ENCODE measurements at regions not wholly inside any gene's neighbourhood (a gene's known extent, or its start where the extent isn't known, plus 50 kb on each side); places are given as distances from the start of the nearest gene placed in this dataset.
"Not testable (repeated sequence)": the region's sequence is repeated elsewhere in the genome, so short reads cannot be mapped to it uniquely, and the experiment has no call there.

GRCh38 chr2:200174433-200175216 is 131.9 kb upstream of the SPATS2L start:
- no peak for DNase-seq

- DNase-seq: peak in 1 of 2 donors; percentile 50
These were observed 128.3 kb upstream of the SPATS2L start for GRCh38 chr2:200177971-200178911.

GRCh38 chr2:200179151-200179550 is 127.3 kb upstream of the SPATS2L start:
- no peak for DNase-seq

DNA sequence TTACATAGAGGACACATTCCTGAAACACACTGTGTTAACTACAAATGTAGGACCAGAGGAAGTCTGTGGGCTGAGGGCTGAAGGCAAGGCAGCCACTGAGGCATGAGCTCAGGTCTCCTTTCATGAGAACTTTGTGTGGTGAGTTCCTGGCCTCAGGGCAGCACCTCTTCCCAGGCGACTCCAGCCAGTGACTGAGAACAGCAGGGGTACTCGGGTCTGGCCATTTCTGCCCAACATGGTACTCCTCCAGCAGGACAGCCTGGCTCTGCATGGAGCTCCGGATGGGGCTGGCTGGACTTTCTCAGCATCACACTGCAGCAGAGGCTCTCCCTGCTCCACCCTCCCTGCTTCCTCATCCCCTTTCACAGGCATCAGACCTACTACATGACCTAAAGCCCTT is 125.5 kb upstream of the SPATS2L start:
- no peak for DNase-seq

- DNase-seq: no peak
These were observed 124.7 kb upstream of the SPATS2L start for GRCh38 chr2:200181755-200182154.

DNA sequence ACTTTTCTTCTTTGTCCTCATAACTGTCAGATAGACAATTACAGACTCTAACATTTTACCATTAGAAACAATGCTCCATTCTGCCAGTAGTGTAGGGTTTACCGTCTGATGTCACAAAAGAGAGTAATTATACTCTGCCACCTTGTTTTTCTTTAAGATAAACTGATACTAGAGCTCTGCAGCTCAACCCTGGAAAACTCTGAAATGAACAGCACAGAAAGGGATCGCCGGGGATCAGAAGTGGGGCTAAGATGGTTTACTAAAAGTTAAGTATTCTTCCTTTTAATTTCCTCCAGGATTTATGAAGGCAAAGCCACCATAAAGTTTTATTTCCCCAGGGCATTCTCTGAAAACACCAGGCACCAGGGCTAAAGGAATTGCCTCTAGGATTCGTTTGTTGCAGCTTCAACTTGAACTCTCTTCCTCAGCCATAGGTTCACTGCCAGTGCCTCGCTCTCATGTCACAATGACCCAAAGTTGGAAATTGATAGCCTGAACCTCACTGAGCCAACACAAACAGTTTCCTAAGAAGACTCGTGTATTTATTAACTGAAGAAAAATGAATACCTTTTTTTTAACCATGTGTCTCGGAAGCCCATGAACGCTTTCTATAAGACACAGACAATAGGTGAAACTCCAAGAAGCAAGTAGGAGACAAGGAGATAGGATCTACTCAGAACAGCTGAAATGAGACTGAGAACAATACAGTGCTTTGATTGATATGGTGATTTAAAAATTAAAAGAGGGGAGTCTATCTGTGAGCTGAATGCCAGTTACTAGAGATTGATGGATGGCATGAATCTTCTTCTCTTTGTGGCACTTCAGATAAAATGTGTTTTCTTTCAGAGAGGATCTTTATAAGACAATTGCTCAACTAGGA is 121.5 kb upstream of the SPATS2L start:
- DNase-seq: no peak

- no peak for DNase-seq
These were observed 120.9 kb upstream of the SPATS2L start for GRCh38 chr2:200185628-200186000.

- DNase-seq: no peak
These were observed 120.5 kb upstream of the SPATS2L start for GRCh38 chr2:200186002-200186401.

- DNase-seq: no peak
These were observed 117.6 kb upstream of the SPATS2L start for GRCh38 chr2:200188876-200189275.

GRCh38 chr2:200189964-200190363 is 116.5 kb upstream of the SPATS2L start:
- no peak for DNase-seq

- no peak for DNase-seq
These were observed 113.2 kb upstream of the SPATS2L start for GRCh38 chr2:200193331-200193730.

DNA sequence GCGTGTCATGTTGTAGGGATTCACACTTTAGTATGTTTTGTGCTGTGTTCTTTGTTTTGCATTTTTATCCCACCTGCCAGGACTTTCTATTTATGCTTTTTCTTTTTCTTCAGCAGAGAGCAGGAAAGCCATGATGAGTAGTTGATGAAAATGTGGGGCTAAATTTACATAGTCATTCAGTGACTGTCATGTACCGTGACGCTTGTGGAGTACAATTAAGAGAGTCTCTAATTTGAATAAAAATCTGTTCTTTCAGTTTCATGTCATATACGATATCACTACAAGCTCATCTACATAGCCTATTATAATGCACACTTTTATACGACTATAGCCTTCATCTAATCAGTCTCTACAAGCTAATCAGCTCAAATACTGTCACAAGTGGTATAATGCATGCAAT is 112.7 kb upstream of the SPATS2L start:
- DNase-seq: no peak

DNA sequence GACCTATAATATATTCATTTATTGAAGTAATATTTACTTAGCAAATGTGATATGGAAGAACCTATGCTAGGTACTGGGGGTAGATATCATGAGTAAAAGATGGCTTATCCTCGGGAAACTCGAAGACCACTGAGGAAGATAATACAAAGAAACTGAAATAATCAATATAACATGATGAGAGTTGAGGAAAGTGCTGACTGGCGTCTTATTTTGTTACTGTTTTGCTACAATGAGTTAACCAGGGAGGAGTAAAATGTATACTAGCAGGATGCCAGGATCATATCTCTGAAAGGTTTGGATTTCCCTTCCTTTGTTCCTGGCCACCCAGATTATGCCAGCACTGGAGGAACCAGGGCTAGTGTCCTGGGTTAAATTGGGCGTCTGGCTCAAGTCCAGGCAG is 111.7 kb upstream of the SPATS2L start:
- no peak for DNase-seq

- peak in 1 of 2 donors; percentile 22 for DNase-seq
These were observed 107.5 kb upstream of the SPATS2L start for GRCh38 chr2:200199005-200199404.

- no peak for DNase-seq
These were observed 106.8 kb upstream of the SPATS2L start for GRCh38 chr2:200199576-200200263.

- not testable (repeated sequence) for DNase-seq
These were observed 104.7 kb upstream of the SPATS2L start for GRCh38 chr2:200201839-200202238.

GRCh38 chr2:200203381-200203827 is 103.1 kb upstream of the SPATS2L start:
- DNase-seq: no peak

GRCh38 chr2:200208041-200208440 is 98.5 kb upstream of the SPATS2L start:
- no peak for DNase-seq

DNA sequence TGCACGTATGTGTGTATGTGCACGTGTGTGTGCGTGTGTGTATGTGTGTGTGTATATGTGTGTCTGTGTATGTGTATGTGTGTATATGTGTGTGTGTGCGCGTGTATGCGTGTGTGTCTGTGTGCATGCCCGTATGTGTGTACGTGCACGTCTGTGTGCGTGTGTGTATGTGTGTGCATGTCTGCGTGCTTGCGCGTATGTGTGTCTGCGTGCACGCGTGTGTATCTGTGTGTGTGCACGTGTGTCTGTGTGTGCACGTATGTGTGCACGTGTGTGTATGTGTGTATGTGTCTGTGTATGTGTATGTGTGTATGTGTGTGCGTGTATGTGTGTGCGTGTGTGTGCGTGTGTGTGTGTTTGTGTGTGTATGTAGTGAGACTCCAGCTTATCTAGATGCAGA is 97.5 kb upstream of the SPATS2L start:
- no peak for DNase-seq

GRCh38 chr2:200211643-200212042 is 94.8 kb upstream of the SPATS2L start:
- no peak for DNase-seq

DNA sequence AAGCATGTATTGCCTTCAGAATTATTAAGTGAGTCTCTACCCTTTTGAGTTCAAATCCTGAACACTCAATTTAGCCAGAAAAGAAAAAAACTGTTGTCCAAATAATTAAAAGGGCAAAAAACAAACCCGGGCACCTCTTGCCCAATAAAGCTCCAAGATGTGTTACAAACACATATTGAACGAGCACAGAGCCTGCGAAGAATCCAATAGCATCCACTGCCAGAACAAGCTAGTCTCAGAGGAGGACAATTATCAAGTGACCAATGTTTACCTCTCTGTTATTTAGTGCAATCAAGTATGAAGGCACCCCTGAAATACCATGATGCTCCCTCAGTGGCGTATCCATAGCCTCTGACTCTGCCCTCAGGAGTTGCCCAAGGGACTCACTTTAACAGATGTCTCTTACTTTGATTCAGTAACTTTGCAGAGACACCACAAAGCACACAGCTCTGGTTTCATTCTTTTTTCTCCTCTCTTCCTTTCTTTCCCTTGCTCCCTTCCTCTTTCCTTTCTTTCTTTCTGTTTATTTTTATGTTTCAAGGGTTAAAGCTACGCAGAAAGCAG is 93.5 kb upstream of the SPATS2L start:
- no peak for DNase-seq

GRCh38 chr2:200216310-200216709 is 90.2 kb upstream of the SPATS2L start:
- no peak for DNase-seq
